ENCODE measurements at regions not wholly inside any gene's neighbourhood (a gene's known extent, or its start where the extent isn't known, plus 50 kb on each side); places are given as distances from the start of the nearest gene placed in this dataset.

DNA sequence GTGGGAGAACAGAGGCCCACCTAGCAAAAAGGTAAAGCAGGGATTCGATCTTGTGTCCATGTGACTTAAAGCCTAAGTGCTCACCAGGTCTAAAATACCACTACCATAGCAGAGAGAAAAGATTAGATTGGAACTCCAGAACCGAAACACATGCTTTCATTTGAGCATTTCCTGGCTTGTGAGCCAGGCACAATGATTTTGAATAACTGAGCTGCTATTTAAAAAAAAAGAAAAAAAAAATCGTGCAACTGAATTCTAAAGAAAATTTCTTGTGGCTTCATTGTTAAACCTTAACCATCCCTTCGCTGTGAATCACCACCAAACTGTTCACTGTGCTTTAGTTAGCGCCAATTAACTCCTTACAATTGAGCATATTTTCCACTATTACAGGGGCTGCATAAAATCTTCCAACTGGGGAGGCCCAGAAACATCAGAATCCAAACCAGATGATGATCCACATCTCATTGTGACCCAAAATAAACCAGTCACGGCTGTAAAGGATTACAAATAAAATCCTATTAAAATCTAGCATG is 366.4 kb upstream of the ERCC4 start:
- no peak for DNase-seq (ENCODE audit: low read depth)

DNA sequence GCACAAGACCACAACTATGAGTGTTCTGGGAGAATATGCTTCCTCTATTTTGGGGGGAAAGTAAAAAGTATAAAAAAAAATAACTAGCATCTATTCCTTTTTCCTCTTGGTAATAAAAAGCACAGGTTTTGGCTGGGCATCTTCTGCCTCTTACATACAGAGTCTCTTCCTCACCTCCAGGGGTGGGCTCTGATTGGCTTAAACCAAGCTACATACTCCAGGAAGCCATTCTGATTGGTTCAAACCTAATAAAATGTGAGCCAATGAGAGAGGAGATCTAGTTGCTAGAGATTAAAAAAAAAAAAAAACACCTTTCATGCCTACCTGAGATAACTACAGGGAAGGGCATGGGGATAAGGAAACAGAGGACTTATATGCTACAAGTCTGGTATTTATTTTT is 365.9 kb upstream of the ERCC4 start:
- DNase-seq (ENCODE audit: low read depth): no peak

DNA sequence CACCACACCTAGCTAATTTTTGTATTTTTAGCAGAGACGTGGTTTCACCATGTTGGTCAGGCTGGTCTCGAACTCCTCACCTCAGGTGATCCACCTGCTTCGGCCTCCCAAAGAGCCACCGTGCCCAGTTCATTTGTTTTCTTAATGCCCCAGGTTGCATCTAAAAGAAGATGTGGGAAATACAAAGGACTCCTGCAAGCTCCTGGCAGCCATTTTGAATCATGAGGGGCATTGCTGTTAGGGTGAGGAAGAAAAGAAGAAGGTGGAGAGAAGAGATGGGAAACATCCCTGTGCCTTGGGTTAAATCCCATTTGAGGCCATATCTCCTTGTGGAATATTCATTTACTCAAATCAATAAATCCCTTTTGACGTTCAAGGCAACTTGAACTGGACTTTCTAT is 365.3 kb upstream of the ERCC4 start:
- DNase-seq (ENCODE audit: low read depth): no peak

DNA sequence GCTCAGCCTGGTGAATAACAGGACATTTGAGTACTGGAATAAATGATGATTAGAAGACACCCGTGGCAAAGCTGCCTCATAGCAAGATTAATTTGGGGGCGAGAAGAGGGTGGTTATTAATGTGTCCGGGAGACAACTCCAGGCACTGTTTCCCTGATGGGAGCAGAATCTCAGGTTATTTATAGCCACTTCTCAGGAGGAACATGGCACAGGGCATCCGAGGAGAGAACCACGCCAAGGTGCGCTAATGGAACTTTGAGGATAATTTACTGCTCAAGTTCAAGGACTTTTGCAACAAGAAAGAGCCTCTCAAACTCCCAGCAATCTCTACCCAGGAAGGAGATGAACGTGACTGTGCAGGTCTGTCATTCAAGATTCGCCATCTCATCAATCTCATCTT is 362.5 kb upstream of the ERCC4 start:
- no peak for DNase-seq (ENCODE audit: low read depth)

DNA sequence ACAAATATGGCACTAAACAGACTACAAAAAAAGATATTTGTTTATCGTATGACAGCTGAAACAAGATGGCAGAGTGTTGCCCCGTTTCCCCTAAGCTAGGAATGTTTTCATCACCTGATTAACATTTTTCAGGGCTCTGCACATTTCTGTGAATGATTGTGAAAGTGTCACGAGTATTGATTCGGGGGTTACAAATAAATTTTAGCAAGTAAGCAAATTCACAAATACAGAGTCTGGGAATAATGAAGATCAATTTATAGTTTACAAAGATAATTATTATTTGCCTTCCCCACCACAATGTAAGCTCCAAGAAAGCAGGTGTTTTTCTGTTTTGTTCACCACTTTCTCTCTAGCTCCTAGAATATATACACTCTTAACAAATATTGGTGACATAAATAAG is 361.2 kb upstream of the ERCC4 start:
- no peak for DNase-seq (ENCODE audit: low read depth)

DNA sequence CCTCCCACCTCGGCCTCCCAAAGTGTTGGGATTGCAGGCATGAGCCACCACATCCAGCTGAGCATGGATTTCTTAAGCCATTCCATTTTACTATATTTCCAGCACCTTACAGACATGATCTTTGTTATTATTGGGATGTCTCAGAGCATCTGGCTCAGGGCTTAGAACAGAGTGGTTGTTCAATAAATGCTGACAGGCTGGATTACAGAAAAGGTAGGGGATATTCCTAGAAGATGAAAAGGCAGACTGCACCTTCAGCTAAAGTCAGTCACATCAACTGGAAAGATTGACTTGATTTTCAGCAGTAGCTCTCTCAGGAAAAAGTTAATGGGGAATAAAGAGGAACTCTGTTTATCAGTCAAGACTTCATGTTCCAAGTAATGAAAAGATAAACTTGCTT is 360.3 kb upstream of the ERCC4 start:
- DNase-seq (ENCODE audit: low read depth): no peak

DNA sequence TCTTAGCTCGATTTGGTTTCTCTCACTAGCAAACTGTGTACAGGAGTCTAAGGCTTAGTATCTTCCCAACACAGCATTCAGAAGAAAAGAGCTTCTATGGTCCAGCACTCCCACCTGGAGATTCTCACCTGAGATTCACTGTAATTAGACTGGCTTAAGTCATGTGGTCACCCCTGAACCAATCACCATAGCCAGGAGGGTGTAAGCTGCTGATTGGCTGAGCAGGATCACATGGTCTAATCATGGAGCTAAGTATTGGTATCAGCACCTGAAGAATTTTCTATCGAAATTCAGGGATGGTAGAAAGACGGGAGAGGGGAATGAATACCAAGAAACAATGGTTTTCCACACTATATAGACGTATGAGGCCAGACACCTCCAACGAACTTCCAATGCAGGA is 359.8 kb upstream of the ERCC4 start:
- no peak for DNase-seq (ENCODE audit: low read depth)

DNA sequence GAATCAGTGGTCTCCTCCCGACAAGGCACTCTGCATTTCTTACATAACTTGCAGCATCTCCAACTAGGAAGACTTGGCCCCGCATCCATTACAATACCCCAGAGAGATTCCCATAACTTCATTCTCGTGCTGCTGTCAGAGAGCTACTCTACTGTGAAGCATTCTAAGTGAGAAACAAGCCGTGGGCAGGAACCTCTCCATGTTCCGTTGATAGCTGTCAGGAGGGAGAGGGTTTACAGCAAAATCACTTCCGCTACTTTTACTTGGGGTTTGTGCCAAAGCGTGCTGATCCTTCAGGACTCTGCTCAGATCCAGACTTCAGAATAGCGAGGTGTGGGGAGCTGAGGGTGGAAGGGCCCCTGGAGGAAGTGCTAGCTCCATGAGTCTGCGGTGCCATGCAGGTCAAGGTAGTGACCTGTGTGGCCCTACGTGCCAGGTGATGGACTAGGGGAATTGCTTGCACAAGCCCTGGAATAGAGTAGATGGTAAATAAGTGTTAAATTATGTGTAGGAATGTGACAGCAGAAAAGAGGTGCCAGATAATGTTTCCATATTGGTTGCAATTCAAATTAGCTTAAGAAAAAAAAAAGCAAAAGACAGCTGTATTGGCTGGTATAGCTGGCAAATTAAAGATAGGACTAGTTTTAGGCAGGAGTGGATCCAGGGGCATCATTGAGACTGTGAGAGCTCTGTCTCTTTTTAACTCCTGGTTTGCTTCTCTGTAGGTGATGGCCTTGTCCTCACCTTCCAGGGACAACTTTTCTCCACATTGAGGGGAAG is 358.5 kb upstream of the ERCC4 start:
- DNase-seq (ENCODE audit: low read depth): no peak

DNA sequence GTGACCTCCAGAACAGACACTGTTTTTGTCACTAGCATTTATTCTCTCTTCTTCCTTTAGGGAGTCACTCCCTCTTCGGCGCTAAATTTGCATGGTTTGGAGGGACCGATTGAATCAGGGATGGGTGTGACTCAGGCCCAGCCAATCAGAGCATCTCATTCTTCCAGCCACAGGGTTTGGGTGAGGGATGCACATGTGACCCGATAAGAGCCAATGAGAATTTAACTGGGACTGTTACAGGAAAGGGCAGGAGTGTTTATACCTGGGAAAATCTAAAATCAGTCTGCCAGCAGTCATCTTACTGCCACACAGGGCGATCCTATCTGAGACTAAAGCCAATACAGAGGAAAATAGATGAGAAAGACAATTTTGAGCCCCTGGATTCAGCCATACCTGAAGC is 351.2 kb upstream of the ERCC4 start:
- DNase-seq (ENCODE audit: low read depth): no peak

DNA sequence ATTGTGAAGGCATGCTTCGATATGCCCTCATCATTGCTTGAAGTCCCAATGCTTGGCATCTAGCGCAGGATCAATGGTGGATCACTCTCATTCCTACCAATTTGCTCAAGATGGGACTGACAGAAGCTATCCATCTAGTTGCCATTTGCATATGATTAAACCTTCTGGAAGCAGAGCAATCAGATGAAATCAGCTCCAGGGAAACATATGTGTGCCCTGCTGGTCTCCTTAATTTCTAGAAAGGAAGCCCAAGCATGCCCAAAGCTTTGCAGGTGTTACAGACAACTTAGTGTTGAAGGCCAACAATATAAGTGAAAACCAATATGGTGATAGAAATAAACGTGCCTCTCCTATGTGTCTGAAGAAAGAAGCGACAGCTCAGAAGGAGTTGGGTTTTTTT is 350.0 kb upstream of the ERCC4 start:
- DNase-seq (ENCODE audit: low read depth): no peak

DNA sequence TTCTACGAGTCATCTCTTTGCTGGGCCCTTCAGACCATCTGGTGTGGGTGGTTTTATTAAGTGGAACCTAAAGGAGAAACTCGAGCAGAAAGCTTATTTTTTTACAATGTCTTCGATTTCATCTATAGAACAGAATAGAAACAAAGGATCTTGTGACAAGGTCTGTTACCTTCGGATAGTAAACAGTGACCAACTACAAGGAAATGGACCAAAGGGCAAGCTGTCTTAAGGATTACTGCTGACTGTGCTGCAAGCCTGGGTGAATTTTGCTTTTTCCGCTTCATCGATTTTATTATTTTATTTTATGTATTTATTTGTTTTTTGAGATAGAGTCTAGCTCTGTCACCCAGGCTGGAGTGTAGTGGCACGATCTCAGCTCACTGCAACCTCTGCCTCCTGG is 348.9 kb upstream of the ERCC4 start:
- DNase-seq (ENCODE audit: low read depth): no peak

DNA sequence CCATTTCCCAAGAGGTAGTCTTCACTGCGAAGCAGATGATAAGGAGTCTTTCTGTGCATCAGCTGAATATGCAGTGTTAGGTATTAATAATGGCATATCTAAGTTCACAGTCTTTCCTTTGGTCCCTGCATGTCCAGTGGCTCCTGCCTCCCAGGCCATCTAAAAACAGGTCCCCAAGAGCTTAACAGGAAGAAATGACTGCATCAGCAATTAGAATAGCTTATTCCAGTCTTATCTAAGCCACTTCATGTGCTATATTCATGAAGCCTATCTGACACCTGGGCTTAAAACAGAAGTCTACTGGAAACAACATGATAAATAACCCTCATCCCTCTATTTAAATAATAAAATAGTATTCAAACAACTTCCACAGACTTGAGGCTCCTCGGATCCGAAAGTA is 346.1 kb upstream of the ERCC4 start:
- no peak for DNase-seq (ENCODE audit: low read depth)

DNA sequence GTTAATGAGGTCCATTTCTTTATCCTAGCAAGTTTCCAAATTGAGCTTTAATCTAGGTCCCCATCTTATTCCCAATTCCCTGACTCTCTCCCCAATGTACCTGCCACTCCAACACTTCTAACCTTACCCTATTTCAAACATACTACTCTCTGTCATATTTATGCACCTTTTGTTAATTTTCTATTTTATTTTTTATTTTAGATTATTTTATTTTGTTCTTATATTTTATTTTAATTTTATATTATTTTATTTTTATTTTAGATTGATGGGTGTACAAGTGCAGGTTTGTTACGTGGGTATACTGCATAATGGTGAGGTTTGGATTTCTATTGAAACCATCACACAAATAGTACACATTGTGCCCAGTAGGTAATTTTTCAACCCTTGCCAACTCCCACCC is 333.9 kb upstream of the ERCC4 start:
- DNase-seq (ENCODE audit: low read depth): no peak

DNA sequence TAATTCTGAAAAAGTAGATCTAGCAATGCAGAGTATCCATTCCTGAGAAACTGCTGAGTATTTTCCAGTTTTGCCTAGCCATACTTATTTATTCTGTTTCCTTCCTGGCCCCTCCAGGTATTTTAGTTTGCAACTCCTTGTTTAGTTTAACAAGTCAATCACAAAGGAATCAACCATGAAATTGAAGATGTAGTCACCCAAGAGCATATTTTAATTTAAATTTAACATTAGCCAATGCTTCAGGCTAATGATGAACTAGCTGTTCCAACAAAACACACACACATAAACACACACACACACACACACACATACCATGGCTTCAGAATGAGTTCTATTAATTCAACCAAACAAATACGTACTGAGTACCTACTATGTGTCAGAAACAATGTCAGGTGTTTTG is 332.8 kb upstream of the ERCC4 start:
- DNase-seq (ENCODE audit: low read depth): no peak

DNA sequence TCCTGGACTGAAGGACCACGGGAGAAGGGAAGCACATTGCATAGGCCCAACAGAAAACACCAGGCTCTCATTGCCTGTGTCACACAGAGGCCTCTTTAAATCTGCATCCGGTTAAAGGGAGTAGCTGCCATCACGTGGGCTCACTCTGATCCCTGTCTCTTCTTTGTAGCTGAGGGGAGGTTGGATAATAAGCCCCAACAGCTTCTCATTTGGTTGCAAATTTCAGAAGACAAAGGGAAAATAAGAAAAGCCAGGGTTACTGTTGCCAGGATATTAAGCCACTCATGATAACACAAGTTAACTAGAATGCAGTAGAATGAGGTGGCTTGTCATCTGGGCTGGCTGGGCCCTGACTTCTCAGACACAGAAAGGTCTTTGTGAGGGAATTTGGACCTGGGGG is 325.1 kb upstream of the ERCC4 start:
- no peak for DNase-seq (ENCODE audit: low read depth)

DNA sequence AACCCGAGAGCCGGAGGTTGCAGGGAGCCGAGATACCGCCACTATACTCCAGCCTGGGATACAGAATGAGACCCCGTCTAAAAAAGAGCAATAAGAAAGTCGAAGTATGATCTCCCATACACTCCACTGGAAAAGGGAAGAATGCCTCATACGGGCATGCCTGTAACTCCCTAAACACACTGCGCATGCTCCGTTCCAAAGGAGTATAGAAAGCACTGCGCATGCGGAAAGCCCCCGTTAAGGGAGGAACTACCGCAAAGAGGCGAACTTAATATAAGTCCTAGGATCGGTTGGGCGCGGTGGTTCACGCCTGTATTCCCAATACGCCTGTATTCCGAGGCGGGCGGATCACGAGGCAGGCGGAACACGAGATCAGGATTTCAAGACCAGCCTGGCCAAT is 313.1 kb upstream of the ERCC4 start:
- no peak for DNase-seq (ENCODE audit: low read depth)

DNA sequence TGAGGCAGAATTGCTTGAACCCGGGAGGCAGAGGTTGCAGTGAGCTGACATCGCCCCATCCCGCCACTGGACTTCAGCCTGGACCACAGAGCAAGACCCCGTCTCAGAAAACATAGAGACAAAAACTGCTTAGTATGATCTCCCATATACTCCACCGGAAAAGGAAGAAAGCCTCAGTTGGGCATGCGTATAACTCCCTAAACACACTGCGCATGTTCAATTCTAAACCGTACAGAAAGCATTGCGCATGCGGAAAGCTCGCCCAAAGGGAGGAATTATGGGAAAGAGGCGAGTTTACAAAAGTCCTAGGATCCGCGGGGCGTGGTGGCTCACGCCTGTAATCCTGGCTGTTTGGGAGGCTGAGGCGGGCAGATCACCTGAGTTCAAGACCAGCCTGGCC is 312.7 kb upstream of the ERCC4 start:
- no peak for DNase-seq (ENCODE audit: low read depth)

DNA sequence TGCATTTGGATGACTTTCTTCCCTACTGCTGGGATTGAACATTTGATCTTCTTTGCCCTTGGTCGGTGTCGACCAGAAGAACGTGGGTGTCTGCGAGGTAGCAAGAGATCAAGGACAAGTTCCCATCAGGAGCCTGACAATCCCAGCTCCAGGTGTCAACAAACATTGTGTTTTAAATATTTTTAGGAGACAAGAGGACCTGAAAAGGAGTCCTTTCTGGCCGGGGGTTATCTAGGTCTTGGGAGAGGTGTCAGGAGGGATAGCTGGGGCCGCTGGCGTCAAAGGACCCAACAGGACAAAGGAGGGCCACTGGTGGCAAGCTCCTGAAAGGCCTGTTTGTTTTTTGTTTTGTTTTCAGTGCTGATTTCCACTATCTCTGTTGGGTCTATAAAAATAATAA is 308.4 kb upstream of the ERCC4 start:
- DNase-seq (ENCODE audit: low read depth): no peak

DNA sequence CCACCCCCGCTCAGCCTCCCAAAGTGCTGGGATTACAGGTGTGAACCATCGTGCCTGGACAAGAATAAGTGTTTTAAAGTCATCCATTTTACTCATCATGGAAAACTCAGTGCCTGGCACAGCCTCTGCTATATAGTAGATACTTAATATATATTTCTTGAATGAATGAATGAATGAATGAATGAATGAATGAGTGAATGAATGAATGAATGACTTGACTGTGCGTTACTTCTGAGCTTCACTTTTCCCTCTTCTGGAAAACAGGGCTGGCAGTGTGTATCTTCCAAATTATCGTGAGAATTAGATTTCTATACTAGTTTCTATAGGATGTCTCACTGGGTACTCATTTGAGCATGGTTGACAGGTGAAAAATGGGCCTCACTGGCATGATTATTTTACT is 307.3 kb upstream of the ERCC4 start:
- DNase-seq (ENCODE audit: low read depth): no peak

DNA sequence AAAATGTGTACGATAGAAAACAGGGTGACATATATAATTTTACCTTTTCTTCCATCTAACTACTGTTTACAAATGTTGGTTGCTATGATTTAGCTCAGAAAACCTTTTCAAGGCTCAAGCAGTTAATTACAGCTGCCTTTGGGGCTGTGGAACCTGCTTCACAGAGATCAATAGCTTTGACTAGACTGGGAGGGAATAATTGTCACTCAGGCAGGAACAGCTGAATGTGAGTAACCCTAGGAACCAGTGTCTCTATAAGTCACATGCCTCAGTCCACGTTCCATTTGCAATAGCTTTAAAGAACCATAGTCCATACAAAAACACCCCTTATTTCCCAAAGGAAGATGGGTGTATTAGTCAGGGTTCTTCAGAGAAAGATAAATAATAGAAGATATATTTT is 306.8 kb upstream of the ERCC4 start:
- DNase-seq (ENCODE audit: low read depth): no peak

DNA sequence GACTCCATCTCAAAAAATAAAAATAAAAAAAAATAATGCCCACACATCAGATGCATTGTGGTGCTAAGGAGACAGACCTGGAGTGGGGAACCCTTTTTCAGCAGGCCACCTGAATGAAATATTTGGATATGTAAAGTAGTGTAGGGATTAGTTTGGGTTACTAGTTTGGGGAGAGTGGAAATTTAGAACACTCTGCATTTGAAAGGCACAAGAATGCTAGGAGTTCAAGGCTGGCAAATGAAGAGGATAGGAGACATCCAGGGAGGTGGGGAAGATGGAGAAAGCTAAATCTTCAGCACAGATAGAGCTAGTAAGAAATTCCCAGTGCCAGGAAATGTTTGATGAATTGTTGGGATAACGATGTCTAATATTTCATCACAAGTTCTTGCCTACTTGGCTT is 298.3 kb upstream of the ERCC4 start:
- no peak for DNase-seq (ENCODE audit: low read depth)

DNA sequence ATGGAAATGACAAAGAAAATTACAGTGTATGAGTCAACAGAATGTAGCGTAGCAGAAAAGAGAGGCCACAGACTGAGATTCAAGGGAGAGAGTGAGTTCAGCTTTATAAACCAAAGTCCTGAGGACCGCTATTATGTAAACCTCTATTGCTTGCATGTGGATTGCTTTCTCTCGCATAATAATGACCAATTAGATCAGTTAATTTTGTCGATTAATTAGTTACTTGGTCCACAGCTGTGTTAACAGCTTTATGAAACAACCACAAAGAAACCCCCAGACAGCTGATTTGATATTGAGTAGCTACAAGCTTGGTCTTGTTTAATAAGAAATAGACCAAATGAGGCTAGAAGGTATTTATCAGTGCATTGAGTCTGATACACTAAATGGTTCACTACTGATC is 291.8 kb upstream of the ERCC4 start:
- no peak for DNase-seq (ENCODE audit: low read depth)

DNA sequence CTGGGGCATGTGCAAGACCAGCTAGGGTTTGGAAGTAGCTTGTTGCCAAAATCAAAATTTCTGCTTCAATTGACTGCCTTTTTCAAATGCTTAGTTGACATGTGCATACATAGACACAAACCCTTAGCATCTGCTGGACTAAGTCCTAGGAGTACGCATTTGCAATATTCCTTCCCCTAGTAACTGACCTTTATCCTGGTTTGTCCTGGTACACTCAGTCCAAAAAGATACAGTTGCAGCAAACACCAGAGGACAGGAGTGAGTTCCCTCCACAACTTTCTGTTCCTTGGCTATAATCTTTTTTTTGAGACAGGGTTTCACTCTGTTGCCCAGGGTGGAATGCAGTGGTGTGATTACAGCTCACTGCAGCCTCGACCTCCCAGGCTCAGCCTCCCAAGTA is 290.2 kb upstream of the ERCC4 start:
- no peak for DNase-seq (ENCODE audit: low read depth)

DNA sequence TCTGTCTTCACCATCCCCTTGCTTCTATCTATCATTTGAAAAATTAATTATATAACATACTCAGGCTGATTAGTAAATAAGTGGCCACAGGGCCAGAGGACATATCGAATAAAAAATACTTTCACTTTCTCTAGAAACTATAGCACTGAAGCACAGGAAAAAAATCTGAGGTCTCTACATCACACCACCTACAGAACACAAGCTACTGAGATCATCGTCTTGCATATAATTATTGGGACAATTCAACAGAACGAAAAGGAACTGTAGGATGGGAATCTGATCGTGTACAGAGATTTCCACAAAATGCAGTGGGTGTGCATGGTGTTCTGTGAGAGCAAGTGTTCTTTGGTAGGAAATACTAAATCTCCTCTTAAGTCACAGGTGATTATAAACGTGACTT is 289.6 kb upstream of the ERCC4 start:
- DNase-seq (ENCODE audit: low read depth): no peak
